ENCODE measurements at regions not wholly inside any gene's neighbourhood (a gene's known extent, or its start where the extent isn't known, plus 50 kb on each side); places are given as distances from the start of the nearest gene placed in this dataset.

GRCh38 chr1:72869441-72869840, 587.1 kb upstream of the NEGR1 start:
- TF ChIP-seq CTCF (IDR thresholded peaks at IDR 0.05; ENCODE audit: low read length) (no peak), EZH2 (IDR thresholded peaks at IDR 0.05; ENCODE audit: borderline replicate concordance, low read length) (no peak)

Data from OCI-LY1 (cell line).